ENCODE measurements at regions not wholly inside any gene's neighbourhood (a gene's known extent, or its start where the extent isn't known, plus 50 kb on each side); places are given as distances from the start of the nearest gene placed in this dataset.
"Not testable (repeated sequence)": the region's sequence is repeated elsewhere in the genome, so short reads cannot be mapped to it uniquely, and the experiment has no call there.

- DNase-seq (ENCODE audit: low spot score), result peak; percentile 42
Observed at GRCh38 chr6:137309078-137309762, 90.0 kb upstream of the IFNGR1 start.

GRCh38 chr6:137307163-137307854 lies 88.1 kb upstream of the IFNGR1 start:
- peak; percentile 16 for DNase-seq (ENCODE audit: low spot score)

- DNase-seq (ENCODE audit: low spot score), result no peak
Observed at GRCh38 chr6:137305691-137306090, 86.5 kb upstream of the IFNGR1 start.

GRCh38 chr6:137304020-137304780 lies 85.0 kb upstream of the IFNGR1 start:
- no peak for DNase-seq (ENCODE audit: low spot score)

GRCh38 chr6:137303441-137303840 lies 84.3 kb upstream of the IFNGR1 start:
- DNase-seq (ENCODE audit: low spot score), result no peak

- DNase-seq (ENCODE audit: low spot score), result no peak
Observed at GRCh38 chr6:137299681-137300080, 80.5 kb upstream of the IFNGR1 start.

GRCh38 chr6:137297887-137298286 lies 78.7 kb upstream of the IFNGR1 start:
- DNase-seq (ENCODE audit: low spot score), result peak; percentile 21

- DNase-seq (ENCODE audit: low spot score), result not testable (repeated sequence)
Observed at GRCh38 chr6:137292326-137292725, 73.1 kb upstream of the IFNGR1 start.

- DNase-seq (ENCODE audit: low spot score), result peak; percentile 57
Observed at GRCh38 chr6:137291441-137291840, 72.3 kb upstream of the IFNGR1 start.

GRCh38 chr6:137290601-137291261 lies 71.5 kb upstream of the IFNGR1 start:
- DNase-seq (ENCODE audit: low spot score), result no peak

GRCh38 chr6:137286916-137287315 lies 67.7 kb upstream of the IFNGR1 start:
- DNase-seq (ENCODE audit: low spot score), result no peak

GRCh38 chr6:137286368-137286767 lies 67.2 kb upstream of the IFNGR1 start:
- DNase-seq (ENCODE audit: low spot score), result no peak

GRCh38 chr6:137284811-137285110 lies 65.6 kb upstream of the IFNGR1 start:
- no peak for DNase-seq (ENCODE audit: low spot score)

GRCh38 chr6:137283940-137284810 lies 65.0 kb upstream of the IFNGR1 start:
- peak; percentile 8 for DNase-seq (ENCODE audit: low spot score)

GRCh38 chr6:137283080-137283479 lies 63.9 kb upstream of the IFNGR1 start:
- no peak for DNase-seq (ENCODE audit: low spot score)

- DNase-seq (ENCODE audit: low spot score), result no peak
Observed at GRCh38 chr6:137282254-137282653, 63.1 kb upstream of the IFNGR1 start.

- not testable (repeated sequence) for DNase-seq (ENCODE audit: low spot score)
Observed at GRCh38 chr6:137279279-137279678, 60.1 kb upstream of the IFNGR1 start.

GRCh38 chr6:137277971-137278637 lies 58.9 kb upstream of the IFNGR1 start:
- DNase-seq (ENCODE audit: low spot score), result no peak

GRCh38 chr6:137272403-137272802 lies 53.2 kb upstream of the IFNGR1 start:
- DNase-seq (ENCODE audit: low spot score), result no peak

GRCh38 chr6:137271245-137272183 lies 52.3 kb upstream of the IFNGR1 start:
- DNase-seq (ENCODE audit: low spot score), result peak; percentile 48
